PFSK-1 (cell line): ENCODE measurements at regions not wholly inside any gene's neighbourhood (a gene's known extent, or its start where the extent isn't known, plus 50 kb on each side); places are given as distances from the start of the nearest gene placed in this dataset.

ENCODE experiments used
- FOXP2 ChIP-seq: optimal IDR thresholded peaks from 2 replicates; pipeline ENCODE3; 2011; ENCODE audit warnings: borderline replicate concordance, control low read depth, inconsistent platforms; ENCODE audit not compliant: insufficient read depth; ENCODE audit errors: extremely low read length, extremely low read depth
- POLR2AphosphoS5 ChIP-seq: IDR thresholded peaks from 2 replicates; pipeline ENCODE4 v1.6.1; 2012; ENCODE audit warnings: low read depth, mild to moderate bottlenecking, control low read depth, low read length, moderate library complexity
- REST ChIP-seq, 2 experiments: IDR thresholded peaks; 2 replicates each; pipeline versions ENCODE4 v1.6.1 to v1.8.0; 2011 to 2012; ENCODE audit warnings: low read depth in 2 of 2, low read length in 2 of 2, control low read depth in 1 of 2, inconsistent platforms in 1 of 2, mild to moderate bottlenecking in 1 of 2, moderate library complexity in 1 of 2; ENCODE audit not compliant: insufficient read depth in 1 of 2
- SIN3A ChIP-seq: IDR thresholded peaks from 2 replicates; pipeline ENCODE4 v1.6.1; 2012; ENCODE audit warnings: mild to moderate bottlenecking, low read length, moderate library complexity, borderline replicate concordance; ENCODE audit not compliant: insufficient read depth
- TAF1 ChIP-seq: IDR thresholded peaks from 2 replicates; pipeline ENCODE4 v1.6.1; 2012; ENCODE audit warnings: low read length, control low read depth, borderline replicate concordance; ENCODE audit not compliant: insufficient read depth

GRCh38 chr6:148169706-148170105 lies 172.9 kb upstream of the SASH1 start:
- TF ChIP-seq REST (IDR thresholded peaks at IDR 0.05; ENCODE audit: insufficient read depth in 1 of 2, low read depth in 2 of 2, low read length in 2 of 2): no peak
- no peak for TF ChIP-seq SIN3A
- TF ChIP-seq POLR2AphosphoS5: no peak
- no peak for TF ChIP-seq FOXP2
- TF ChIP-seq TAF1: no peak

DNA sequence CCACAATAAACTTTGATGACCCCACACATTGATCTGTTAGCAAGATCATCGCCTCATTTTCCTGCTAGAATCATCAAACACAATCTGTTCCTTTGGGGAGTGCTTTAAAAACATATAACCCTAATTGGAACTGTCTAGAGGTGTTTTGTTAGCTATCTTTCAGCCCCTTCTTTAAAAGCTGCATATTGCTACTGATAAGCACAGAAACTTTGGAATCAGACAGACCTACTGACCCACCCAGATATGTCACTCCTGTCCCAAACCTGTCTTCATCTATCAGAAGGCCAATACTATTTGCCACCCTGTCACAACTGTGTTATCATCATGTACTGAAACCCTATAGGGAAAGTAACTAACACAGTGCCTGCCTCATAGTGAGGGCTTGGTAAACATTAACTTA lies 172.4 kb upstream of the SASH1 start:
- TF ChIP-seq TAF1: no peak

- TF ChIP-seq POLR2AphosphoS5: no peak
- no peak for TF ChIP-seq TAF1
- no peak for TF ChIP-seq REST (IDR thresholded peaks at IDR 0.05; ENCODE audit: insufficient read depth in 1 of 2, low read depth in 2 of 2, low read length in 2 of 2)
- no peak for TF ChIP-seq FOXP2
- TF ChIP-seq SIN3A: no peak
Measured at GRCh38 chr6:148173548-148173947, 169.1 kb upstream of the SASH1 start.

DNA sequence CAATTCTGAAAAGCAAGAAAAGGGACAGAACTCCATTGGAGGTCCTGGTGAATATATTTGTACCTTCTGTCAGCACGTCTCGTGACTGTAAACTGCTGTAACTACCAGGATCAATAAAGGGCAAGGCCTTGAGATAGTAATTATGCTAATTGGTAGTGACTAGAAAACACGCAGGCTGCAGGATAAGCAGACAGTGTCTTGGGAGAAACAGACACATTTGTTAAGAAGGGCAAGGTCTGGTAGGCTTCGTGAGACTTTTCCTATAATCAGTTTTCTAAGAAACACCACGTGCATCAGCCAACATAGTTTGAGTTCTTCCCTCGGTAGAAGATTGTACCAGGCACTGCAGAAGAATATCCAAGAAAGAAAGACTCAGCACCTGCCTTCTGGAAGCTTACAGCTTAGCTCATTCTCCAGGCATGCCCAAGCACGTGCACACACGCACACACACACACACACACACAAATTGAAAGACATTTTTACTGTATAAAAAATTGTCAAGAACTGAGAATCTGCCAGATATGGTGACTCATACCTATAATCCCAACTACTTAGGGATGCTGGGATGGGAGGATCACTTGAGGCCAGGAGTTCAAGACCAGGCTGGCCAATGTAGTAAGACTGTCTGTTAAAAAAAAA lies 167.0 kb upstream of the SASH1 start:
- TF ChIP-seq POLR2AphosphoS5: no peak
- no peak for TF ChIP-seq FOXP2
- TF ChIP-seq SIN3A: no peak
- no peak for TF ChIP-seq REST (IDR thresholded peaks at IDR 0.05; ENCODE audit: insufficient read depth in 1 of 2, low read depth in 2 of 2, low read length in 2 of 2)
- TF ChIP-seq TAF1: no peak

- TF ChIP-seq TAF1 (no peak), FOXP2 (no peak), SIN3A (no peak), POLR2AphosphoS5 (no peak), REST (IDR thresholded peaks at IDR 0.05; ENCODE audit: insufficient read depth in 1 of 2, low read depth in 2 of 2, low read length in 2 of 2) (no peak)
Measured at GRCh38 chr6:148177589-148178233, 164.9 kb upstream of the SASH1 start.
